HG02852 (cell line): ENCODE measurements at regions not wholly inside any gene's neighbourhood (a gene's known extent, or its start where the extent isn't known, plus 50 kb on each side); places are given as distances from the start of the nearest gene placed in this dataset.

Source experiments
- ATAC-seq: cut with Tn5 transposase; IDR thresholded peaks from one replicate; pipeline ENCODE4 v1.9.1; 2021; ENCODE audit warnings: mild to moderate bottlenecking, moderate library complexity; ENCODE audit not compliant: unreplicated experiment

- ATAC-seq = no peak
Measured at GRCh38 chr2:67516362-67516761, 119.2 kb downstream of the ETAA1 start.

- no peak for ATAC-seq
Measured at GRCh38 chr2:67516899-67517530, 119.9 kb downstream of the ETAA1 start.

- ATAC-seq = no peak
Measured at GRCh38 chr2:67522148-67522547, 125.0 kb downstream of the ETAA1 start.

- ATAC-seq = no peak
Measured at GRCh38 chr2:67524213-67524612, 127.1 kb downstream of the ETAA1 start.

DNA sequence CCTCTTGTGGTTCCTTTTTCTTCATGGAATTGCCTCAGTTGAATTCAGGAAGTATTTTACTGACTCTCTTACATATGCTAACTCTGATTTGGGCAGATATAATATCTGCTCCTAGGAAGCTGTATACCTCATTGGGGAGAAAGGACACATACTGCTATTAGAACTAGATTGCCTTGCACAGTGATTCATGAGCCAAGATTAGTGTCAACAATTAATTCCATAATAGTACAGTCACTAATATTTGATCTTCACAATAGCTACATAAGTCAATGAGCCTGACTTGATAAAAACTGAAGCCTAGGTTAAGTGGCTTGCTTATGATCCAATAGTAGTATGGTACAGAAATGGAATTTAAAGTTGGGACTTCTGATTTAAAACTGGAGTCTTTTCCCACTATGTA, 127.6 kb downstream of the ETAA1 start:
- ATAC-seq = no peak

- no peak for ATAC-seq
Measured at GRCh38 chr2:67526283-67526682, 129.2 kb downstream of the ETAA1 start.

GRCh38 chr2:67528320-67528719, 131.2 kb downstream of the ETAA1 start:
- no peak for ATAC-seq

DNA sequence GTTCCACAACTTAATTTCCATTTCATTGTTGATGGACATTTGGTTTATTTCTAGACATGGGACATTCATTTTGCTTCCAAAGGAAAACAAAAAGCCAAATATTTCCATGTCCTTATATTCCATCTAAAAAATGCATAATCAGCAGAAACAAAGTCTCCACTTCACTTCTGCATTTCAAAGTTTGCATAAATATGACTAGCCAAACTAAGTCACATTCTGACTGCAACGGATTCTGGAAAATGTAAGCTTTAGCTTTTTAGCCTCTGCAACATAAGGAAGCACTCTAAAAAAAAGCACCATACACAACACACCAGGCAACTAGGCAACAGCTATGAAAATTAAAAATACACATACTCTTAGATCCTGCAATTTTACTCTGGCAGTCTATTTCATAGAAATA, 135.3 kb downstream of the ETAA1 start:
- no peak for ATAC-seq

DNA sequence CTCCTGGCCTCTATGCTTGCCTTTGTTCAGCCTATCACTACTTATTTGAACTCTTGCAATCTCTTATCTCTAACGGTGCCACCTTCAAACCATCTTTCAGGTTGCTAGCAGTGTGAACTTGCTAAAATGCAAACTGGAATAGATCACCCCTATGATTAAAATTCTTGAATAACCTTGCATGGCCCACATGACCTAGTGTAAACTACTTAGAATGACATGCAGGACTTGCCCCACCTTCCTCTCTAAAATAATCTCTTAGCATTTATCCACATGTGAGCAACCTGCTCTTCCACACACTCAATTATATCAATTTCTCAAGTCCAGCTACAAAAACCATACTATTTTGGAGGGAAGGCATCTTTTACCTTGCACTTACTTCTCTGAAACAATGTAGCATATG, 137.6 kb downstream of the ETAA1 start:
- no peak for ATAC-seq

DNA sequence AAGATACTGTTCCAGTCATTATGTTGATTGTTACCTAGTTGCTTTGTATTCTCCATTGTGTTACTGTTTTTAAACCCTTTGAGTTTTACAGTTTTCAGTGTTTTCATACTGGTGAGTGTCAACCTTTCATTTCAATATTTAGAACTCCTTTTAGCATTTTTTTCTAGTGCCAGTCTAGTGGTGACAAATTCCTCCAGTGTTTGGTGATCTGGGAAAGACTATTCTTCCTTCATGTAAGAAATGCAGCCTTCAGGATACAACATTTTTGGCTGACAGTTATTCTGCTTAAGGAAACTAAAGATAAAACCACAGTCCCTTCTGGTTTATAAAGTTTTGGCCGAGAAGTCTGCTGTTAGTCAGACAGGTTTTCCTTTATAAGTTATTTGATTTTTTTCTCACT, 143.8 kb downstream of the ETAA1 start:
- no peak for ATAC-seq

DNA sequence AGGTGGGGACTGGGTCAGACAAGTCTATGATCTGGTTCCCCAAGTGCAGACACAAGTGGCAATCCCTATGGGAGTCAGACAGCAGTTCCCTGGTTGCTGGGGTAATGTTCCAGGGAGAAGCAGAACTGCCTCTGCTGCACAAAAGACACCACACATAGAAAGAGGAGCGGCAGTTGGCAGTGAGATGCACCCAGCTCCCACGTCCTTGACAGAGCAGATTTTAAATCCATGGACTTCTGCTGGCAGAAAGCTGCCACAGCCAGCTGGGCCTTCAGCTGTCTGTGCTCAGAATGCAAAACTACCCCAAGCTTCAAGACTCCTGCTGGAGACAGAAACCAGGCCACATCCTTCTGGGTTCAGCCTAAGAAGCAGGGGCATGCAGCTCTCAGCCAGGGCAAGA, 147.2 kb downstream of the ETAA1 start:
- no peak for ATAC-seq

DNA sequence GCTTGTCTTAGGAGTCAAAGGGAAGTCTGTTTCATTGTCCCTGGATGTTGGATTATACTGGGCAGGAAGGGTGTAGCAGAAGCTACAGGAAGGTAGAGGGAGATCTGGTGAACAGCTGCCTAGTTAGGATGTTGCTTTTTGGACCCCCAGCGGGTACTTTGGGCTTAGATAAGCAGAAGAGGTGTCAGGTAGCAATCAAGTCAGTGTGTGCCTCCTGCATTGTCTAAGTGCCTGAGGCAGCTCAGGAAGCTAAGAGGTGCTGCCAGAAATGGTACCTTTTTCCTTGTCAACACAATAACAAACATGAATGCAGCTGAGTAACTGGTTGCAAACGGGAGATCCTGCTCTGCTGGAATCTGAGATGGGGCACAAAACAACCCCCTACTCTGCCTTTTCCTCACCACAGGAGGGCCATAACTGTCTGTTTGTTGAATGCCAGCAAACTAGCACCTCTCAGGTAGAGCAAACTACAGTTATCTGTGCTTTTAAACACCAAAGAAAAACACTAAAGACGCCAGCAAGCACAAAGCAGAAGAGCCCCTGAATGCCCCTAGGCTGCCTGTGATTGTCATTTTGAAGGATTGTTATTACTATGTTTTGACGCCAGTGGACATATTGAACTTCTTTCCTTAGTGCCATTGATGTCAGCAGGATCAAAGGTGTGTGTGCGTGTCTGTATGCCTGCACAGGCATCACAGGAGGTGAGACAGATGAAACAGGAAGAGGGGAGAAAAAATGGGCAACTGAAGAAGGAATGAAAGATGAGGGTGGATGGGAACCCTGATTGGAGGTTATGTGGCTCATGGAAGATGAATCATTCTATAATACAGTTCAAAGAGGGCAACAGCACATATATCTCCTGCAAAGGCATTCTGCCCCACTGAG, 151.4 kb downstream of the ETAA1 start:
- ATAC-seq = no peak

DNA sequence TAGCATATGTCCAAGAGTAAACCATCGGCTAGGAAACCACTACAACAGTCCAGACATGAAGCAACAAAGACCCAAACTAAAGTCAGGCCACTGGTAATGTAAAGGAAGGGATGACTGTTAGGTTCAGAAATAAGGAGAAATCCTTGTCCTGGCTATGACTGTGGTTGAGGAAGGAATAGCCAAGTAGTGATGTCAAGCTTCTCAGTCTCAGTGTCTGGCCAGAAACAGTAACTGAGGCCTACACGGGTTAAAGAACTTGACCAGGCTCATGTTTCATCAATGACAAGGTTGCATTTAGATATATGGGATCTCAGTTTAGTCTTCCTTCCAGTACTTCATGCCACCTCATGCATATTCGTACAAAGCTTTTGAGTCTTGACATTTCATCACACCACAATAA, 162.0 kb downstream of the ETAA1 start:
- ATAC-seq = no peak

DNA sequence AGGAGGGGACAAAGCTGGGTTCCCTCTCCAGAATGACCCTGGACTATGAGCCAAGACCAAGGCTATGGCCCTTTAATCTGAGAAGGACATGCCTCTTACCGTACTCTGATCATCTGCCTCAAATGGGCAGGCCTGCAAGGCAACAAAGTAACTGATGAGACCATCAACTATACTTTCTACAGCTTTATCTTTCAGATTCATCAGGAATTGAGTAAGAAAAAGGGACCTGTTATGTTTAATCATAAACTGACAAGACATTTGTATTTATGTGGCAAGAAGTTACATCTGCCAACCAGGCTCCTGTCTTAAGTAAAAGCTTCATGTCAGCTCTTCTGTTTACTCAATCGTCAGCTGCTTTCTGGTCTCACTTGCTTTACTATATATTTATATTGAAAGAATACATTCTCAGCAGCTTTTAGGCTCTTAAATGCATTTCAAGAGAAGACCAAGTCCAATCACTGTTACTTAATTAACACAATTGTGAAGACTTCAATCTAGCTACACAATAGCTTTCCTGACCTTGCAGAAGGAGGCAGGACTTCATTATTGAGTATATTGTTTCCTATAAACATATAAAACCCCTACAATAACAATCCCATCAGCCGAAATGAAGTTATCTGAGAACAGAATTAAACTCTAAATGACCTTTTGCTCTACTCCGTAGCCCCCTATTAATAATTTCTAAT, 163.8 kb downstream of the ETAA1 start:
- ATAC-seq = no peak

DNA sequence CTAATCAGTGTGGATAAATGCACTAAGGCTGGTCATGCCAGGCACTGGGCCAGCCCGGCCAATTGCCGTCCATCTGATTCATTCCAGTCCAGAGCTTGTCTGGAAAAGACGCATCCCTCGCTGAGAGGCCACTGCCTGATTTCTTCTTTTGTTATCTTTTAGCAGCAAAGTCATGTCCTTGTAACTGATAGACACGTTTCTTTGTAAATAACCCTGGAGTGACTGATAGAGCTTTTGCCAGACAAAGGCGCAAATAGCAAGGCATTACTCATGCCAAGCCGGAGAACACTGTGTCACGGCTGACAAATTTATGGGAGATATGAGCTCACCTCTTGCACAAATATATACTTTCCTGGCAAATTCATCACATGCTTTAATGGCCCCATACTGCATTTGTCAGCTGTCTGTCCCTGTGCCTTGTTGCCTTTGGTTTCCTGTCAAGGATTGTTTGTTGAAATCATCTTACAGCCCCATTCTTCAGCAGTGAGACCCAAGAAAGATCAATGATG, 164.4 kb downstream of the ETAA1 start:
- ATAC-seq = no peak

DNA sequence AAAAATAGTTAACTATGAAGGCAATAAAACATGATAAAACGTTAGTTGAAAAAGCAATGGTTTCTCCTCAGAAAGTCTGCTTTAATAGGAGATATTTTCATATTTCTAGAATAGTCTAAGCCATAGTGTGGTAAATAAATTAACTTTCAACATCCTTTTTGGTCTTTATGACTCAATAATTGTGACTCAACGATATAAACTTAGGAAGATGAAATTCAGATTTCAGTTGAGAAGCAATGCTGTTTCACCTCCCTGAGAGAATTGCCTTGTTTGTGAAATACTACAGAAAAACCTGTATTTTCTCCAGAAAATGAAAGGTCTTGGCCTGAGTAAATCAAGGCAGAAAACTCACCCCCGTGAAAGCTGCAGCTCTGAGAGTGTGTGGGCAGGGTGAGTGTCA, 166.9 kb downstream of the ETAA1 start:
- no peak for ATAC-seq

- no peak for ATAC-seq
Measured at GRCh38 chr2:67564626-67565025, 167.5 kb downstream of the ETAA1 start.

GRCh38 chr2:67565262-67565661, 168.1 kb downstream of the ETAA1 start:
- ATAC-seq = no peak

DNA sequence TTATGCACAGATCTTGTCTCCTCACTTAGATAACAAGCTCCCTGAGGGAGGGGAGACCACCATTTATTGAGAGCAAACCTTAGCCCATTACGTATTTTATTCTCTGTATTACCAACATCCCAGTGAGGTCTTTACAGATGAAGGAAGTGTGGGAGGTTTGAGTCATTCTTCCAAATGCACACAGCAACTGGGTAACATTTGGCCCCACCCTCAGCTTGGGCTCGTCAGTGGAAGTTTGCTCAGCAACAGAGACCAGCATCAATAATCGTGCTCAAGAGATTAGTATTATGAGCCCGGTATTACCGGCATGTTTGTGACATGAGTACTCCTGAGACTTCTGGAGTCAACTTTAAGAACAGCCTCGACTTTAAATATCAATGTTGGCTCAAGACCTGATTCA, 168.6 kb downstream of the ETAA1 start:
- ATAC-seq = no peak

GRCh38 chr2:67566285-67566684, 169.2 kb downstream of the ETAA1 start:
- no peak for ATAC-seq

- no peak for ATAC-seq
Measured at GRCh38 chr2:67566958-67567635, 170.0 kb downstream of the ETAA1 start.
